ENCODE measurements at regions not wholly inside any gene's neighbourhood (a gene's known extent, or its start where the extent isn't known, plus 50 kb on each side); places are given as distances from the start of the nearest gene placed in this dataset.

GRCh38 chr14:87503711-87504110 is 489.3 kb downstream of the GALC start:
- POLR2A ChIA-PET: no interaction called here
- H3K27ac ChIP-seq (ENCODE audit: low read length): no peak overlapping the region
- intact Hi-C loops (cut with micrococcal nuclease; ENCODE audit: unreplicated experiment) (no loop called here), in situ Hi-C loops (cut with HindIII; ENCODE audit: low pct_unique_long_range_greater_than_20kb, low sequenced_read_pairs) (no loop called here)
- ATAC-seq: no peak
- TF ChIP-seq POLR2AphosphoS5 (IDR thresholded peaks at IDR 0.05; ENCODE audit: low read depth, low read length): no peak
- no peak for TF ChIP-seq CTCF (IDR thresholded peaks at IDR 0.05)
- no peak for TF ChIP-seq SIN3A (IDR thresholded peaks at IDR 0.05; ENCODE audit: borderline replicate concordance, insufficient read depth, low read depth, low read length)
- no peak for TF ChIP-seq TCF7L2 (IDR thresholded peaks at IDR 0.05; ENCODE audit: low read depth, low read length)
- TF ChIP-seq REST (IDR thresholded peaks at IDR 0.05; ENCODE audit: insufficient read depth in 1 of 2, low read depth in 2 of 2, low read length in 1 of 2): no peak
- BruUV-seq (replicated peaks): no TSS peak
- H3K4me3 ChIP-seq (ENCODE audit: low read depth in 2 of 2, low read length in 2 of 2): no peak overlapping the region
- H3K27me3 ChIP-seq (ENCODE audit: control insufficient read depth, insufficient read depth, low read length): no peaks in the 10 kb centered on the region
- no peaks in the 10 kb centered on the region for H3K4me1 ChIP-seq (ENCODE audit: control insufficient read depth, insufficient read depth, low read length)
- H3K36me3 ChIP-seq (ENCODE audit: control insufficient read depth, insufficient read depth, low read length): no peaks in the 10 kb centered on the region
- DNase-seq (ENCODE audit: low read depth, low spot score): no peak
- H3K9me3 ChIP-seq (ENCODE audit: control insufficient read depth, insufficient read depth, low read depth, low read length): no peaks in the 10 kb centered on the region
- CTCF ChIA-PET: no interaction called here

DNA sequence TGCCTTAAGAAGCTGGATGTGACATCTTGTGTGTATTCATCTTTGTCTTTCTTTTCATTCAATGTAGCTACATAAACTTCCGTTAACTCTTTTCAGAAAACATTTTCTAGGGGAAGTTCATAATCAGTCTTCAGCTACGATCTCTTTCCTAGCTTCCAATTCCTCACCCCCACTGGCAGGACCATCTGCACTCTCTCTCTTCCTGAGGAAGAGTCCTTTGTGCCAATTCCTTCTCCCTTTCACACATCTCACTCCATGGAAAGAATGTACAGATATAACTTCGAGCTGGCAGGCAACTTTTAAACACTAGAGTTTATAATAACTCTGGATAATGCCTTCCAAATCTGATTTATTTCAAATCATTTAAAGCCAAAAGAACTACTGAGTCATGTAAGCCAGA is 495.7 kb downstream of the GALC start:
- no peak for DNase-seq (ENCODE audit: low read depth, low spot score)
- no peaks in the 10 kb centered on the region for H3K4me1 ChIP-seq (ENCODE audit: control insufficient read depth, insufficient read depth, low read length)
- in situ Hi-C loops (cut with HindIII; ENCODE audit: low pct_unique_long_range_greater_than_20kb, low sequenced_read_pairs): no loop called here
- ChIA-PET CTCF (no interaction called here), POLR2A (no interaction called here)
- H3K27me3 ChIP-seq (ENCODE audit: control insufficient read depth, insufficient read depth, low read length): no peaks in the 10 kb centered on the region
- BruUV-seq (replicated peaks): no TSS peak
- intact Hi-C loops (cut with micrococcal nuclease; ENCODE audit: unreplicated experiment): no loop called here
- H3K4me3 ChIP-seq (ENCODE audit: low read depth in 2 of 2, low read length in 2 of 2): no peak overlapping the region
- no peak overlapping the region for H3K27ac ChIP-seq (ENCODE audit: low read length)
- no peaks in the 10 kb centered on the region for H3K36me3 ChIP-seq (ENCODE audit: control insufficient read depth, insufficient read depth, low read length)
- no peaks in the 10 kb centered on the region for H3K9me3 ChIP-seq (ENCODE audit: control insufficient read depth, insufficient read depth, low read depth, low read length)
- no peak for ATAC-seq
- TF ChIP-seq REST (IDR thresholded peaks at IDR 0.05; ENCODE audit: insufficient read depth in 1 of 2, low read depth in 2 of 2, low read length in 1 of 2): no peak
- TF ChIP-seq SIN3A (IDR thresholded peaks at IDR 0.05; ENCODE audit: borderline replicate concordance, insufficient read depth, low read depth, low read length): no peak
- no peak for TF ChIP-seq TCF7L2 (IDR thresholded peaks at IDR 0.05; ENCODE audit: low read depth, low read length)
- TF ChIP-seq POLR2AphosphoS5 (IDR thresholded peaks at IDR 0.05; ENCODE audit: low read depth, low read length): no peak
- TF ChIP-seq CTCF (IDR thresholded peaks at IDR 0.05): no peak

Data from Panc1 (cell line).